GM18873 (cell line): ENCODE measurements at regions not wholly inside any gene's neighbourhood (a gene's known extent, or its start where the extent isn't known, plus 50 kb on each side); places are given as distances from the start of the nearest gene placed in this dataset.
"Not testable (repeated sequence)": the region's sequence is repeated elsewhere in the genome, so short reads cannot be mapped to it uniquely, and the experiment has no call there.

Source experiments
- ATAC-seq: cut with Tn5 transposase; IDR thresholded peaks from one replicate; pipeline ENCODE4 v1.9.1; 2021; ENCODE audit warnings: mild to moderate bottlenecking, moderate library complexity, moderate number of reproducible peaks; ENCODE audit not compliant: unreplicated experiment, low FRiP score

DNA sequence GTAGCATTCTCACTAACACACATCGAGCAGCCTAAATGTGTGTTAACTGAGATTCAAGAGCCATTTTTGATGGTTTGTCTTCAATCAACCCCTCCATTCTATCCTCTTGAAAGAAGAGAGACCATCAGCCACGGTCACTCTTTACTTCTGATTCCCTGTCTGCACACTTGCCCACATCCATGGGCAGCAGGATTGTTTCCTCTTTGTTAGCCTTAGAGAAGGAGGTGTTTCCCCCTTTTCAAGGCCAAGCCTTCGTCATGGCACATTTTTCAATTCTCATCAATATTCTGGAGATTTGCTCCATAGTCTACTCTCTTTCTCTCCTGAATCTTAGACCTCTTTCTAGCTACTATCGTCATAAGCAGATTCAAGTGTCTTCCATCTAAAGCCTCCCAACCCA lies 522.4 kb upstream of the NAALADL2 start:
- ATAC-seq, result no peak

DNA sequence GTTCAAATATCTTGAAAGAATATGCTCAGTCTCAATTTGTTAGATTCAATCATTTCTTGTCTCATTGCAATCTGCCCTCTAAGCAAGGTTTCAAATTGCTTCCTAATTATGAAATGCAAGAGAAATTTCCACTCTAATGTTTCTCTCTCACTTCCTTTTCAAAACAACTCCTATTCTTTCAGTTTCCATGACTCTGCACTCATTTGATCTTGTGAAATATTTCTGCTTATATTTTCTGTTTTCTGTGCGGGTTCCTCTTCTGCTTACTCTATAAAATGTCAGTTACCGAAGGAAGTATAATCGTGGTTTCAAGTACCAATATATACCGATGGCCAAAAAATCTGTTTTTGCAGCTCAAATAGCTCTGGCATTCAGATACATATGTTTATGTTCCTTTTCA lies 521.9 kb upstream of the NAALADL2 start:
- no peak for ATAC-seq

DNA sequence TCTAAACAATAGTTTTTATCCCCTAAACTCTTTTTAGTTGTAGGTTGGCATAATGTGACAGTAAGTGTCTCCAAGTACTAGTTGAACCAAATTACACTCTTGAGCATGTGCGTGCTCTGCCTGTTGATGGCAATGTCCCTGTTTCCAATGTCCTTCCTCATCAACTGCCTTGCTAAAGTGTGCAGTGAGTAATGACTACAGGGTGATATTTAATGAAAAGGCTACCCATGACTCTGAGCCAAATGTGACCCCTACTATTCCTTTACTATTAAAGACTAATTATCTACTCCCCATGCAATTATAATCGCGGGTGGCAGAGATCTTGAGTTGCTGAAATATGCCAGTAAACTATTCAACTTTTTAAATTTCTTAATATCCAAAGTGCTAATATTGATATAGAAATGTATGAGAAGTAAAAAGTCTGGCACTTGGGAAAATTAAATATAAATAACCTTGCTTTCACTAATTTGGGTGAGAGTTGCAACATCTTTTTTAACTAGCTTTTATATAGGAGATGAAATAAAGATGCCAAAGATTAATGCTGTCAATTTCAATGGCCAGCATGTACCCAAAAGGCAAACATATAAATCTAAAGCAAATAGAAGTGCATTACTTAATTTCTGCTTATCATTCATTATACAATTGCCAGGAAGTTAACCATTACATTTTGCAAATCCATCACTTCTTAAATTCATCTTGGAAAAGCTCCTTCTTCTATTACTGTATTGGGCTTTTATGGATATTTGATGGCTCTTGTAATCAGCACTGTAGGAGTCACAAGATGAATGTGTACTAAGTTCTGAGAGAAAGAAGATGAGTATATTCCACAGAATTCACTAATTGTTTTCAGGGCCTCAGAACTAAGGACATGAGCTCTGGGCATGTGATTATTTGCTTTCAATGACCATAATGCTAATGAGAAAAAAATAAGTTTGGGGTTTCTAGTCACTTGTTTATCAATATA lies 518.2 kb upstream of the NAALADL2 start:
- no peak for ATAC-seq

DNA sequence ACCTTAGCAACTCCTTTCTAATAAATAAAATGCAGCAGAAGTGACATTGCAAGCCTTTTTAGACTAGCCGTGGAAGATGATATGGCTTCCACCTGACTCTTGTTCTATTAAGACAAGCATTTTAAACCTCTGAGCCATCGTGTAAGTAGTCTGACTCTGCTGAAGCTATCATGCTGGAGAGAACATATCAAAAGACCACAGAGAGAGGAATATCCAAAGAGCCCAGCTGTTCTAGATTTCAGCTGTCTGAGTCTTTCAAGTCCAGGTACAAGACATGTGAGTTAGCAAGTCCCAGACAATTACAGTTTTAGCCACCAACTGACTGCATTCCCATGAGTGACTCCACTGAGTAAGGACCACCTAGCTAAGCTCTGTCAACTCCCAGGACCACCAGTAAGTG lies 517.0 kb upstream of the NAALADL2 start:
- ATAC-seq, result no peak

DNA sequence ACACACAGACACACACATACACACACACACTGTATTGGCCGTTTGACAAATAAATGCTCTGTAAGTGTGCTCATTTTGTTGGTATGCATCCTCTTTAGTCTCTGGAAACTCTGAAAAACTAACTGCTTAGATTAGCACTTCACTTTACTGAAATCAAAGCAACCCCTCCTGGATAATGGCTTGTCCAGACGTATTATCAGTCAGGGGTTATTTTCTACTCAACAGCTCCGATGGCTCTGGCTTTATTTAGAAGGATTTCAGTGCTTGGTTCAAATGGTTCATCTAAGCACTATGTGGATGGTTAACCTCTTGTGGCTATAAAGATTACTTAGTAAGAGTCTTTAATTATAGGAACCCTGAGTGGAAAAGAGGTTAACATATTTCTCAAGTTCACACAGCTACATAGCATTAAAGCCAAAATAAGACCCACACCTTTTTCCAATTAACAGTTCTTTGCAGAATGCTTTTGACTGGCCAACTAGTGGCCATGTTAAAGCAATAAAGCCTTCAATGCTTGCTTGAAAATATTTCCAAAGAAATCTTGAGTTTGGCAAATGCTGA lies 516.1 kb upstream of the NAALADL2 start:
- ATAC-seq, result no peak

DNA sequence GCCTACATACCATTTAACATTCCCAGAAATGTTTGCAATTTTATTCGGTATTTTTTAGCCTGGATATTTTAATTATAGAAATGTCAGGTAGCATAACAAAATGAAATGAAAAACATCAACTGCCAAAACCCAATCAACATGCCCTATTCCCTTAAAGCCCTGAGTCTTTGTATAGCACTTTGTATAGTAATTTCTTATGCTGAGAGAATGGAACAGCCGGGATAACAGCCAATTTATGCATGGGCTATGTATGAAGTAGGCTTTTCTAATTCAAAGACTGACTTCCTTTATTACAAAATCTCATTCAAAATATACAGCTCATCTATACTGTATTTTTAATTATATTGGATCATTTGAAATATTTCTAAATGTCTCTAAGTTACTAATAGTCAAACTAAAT lies 513.0 kb upstream of the NAALADL2 start:
- no peak for ATAC-seq

DNA sequence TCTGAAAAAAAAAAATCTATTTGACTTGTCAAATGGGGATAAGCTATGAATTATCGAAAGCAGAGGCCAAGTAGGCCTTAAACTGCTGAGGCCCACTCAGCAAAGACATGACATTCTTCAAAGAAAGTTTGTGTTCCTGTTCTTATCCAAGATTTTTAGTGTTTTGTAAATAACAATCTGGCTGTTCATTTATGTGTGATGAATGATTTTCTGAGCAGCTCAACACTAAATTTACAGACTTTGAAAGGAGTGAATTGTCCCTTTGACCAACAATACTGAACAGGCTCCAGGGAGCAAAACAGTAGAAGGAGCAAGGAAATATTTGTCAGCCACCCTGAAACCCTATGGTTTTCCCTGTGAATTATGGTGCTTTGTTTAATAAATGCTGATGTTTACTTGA lies 512.6 kb upstream of the NAALADL2 start:
- ATAC-seq, result no peak

DNA sequence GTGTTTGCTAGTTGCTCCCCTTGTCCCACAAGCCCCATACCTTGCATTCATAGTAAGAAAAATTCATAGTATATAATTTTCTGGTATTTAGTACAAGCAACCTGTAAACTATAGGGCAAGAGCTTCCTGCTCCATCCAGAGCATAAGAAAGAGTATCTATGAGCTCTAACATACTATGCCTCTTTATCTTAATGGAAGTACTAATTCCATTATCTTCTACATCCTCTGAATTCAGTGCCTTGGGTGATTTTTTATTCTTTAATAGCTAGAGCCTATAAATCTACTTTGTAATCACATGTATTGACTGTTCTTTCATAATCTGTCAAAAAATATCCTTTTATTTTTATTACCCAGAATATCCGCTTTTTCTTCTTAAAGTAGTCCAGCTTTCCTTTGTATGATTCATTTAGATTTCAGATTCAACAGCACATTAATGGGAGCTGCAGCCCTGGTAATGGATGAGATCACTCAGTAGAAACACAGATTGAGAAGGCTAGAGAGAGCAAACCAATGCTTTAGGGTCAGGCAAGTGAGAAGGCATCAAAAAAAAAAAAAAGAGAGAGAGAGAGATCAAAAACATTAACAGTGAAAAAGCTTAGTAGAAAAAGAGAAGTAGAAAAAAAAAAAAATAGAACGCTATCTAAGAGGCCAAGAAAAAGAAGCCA lies 511.5 kb upstream of the NAALADL2 start:
- ATAC-seq, result no peak

DNA sequence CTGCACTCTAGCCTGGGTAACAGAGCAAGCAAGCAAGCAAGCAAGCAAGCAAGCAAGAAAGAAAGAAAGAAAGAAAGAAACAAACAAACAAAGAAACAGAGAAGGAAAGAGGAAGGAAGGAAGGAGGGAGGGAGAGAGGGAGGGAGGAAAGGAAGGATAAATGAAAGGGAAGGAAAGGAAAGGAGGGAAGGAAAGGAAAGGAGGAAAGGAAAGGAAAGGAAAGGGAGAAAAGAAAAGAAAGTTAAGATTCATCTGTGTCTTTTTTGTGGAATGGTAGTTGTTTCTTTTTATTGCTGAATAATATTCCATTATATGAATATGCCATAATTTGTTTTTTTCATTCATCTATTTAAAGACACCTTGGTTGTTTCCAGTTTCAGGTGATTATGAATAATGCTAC lies 506.9 kb upstream of the NAALADL2 start:
- no peak for ATAC-seq

DNA sequence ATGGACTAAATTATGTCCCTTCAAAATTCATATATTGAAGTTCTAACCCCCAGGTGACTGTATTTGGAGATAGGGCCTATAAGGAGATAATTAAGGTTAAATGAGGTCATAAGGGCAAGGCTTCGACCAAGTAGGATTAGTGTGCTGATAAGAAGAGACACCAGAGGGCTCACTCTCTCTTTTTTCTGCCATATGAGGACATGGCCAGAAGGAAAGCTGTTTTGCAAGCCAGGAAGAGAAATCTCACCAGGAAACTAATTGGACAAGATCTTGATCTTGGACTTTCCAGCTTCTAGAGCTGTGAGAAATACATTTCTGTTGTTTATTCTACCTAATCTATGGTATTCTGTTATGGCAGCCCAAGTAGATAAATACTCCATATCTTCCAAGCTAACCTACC lies 503.6 kb upstream of the NAALADL2 start:
- no peak for ATAC-seq

DNA sequence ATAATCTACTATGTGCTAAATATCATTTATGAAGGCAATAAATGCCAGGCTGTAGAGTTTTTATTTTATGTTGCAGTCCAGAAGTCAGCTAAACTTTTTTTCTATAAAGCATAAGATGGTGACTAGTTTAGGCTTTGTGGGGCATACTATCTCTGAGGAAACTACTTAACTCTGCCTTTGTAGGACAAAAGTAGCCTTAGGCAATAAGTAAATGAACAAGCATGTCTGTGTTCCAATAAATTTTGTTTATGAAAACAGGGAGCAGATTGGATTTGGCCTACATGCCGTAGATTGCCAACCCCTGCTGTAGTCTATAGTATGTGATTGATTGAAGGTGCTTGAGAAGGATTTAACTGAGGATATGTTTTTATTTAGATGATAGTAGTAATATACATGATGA lies 502.5 kb upstream of the NAALADL2 start:
- no peak for ATAC-seq

DNA sequence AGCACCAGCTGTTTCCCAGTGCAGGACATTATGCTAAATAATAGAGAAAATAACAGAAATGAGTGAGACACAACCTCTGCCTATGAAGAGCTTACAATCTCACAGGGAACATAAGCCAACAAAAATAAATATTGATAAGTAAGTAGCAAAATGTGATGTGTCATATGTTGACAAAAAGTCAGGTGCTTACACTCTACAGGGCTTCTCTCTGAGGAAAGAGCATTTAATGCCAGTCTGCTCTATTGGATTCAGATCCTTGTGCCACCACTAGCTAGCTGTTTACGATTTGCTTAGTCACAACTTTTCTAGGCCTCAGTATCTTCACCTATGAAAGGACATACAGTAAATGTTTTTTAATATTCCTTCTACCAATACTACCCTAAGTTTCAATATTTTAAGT lies 500.9 kb upstream of the NAALADL2 start:
- no peak for ATAC-seq

DNA sequence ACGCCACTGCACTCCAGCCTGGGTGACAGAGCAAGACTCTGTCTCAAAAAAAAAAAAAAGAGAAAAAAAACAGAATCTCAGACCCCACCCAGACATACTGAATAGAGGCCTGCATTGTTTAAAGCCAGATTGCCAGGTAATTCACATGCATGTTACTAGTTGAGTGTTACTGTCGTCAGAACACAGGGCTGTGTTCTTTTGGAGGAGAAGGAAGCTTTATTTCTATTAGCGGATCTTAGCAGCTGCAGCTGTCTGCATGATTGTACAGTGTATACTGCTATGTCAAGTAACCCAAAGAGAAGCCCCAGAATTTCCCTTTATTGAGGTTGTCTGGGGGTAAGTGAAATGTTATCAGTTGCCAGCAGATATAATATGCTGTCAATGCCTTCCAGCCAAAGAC lies 496.6 kb upstream of the NAALADL2 start:
- ATAC-seq, result no peak

DNA sequence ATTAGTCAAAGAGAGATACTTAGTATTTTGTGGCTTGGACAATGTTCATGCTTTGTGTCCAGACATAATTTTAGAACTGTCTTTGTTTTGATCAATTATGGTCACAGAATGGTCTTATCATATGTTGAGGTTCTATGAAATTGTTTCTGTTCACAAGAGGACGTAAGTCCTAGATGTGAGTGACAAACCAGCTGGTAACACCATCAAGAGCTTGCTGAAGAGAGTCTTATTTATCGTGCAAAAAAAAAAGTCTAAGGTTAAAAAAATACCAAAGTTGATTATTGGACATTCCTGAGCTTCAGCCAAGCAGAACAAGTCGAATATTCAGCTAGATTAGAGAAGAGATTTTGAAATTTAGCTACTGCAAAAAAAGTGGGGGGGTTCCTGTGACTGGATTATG lies 495.9 kb upstream of the NAALADL2 start:
- no peak for ATAC-seq

DNA sequence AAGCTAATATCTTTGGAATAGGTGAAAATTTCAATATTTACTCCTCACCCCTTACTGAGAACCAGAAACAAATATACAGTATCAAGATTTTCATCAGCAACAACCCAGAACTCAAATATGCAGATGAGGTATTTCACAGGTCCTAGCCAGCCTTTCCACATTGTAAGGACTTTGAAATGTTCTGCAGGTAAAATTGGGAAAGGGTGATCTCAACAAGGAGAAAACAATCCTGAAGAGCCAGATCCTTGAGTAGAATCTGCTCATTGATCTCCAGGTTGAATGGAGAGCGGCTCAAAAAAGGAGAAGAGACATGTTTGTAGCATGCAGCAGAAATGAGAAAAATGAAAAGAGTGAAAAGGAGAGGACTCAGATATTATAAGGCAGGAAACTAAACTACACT lies 493.3 kb upstream of the NAALADL2 start:
- no peak for ATAC-seq

DNA sequence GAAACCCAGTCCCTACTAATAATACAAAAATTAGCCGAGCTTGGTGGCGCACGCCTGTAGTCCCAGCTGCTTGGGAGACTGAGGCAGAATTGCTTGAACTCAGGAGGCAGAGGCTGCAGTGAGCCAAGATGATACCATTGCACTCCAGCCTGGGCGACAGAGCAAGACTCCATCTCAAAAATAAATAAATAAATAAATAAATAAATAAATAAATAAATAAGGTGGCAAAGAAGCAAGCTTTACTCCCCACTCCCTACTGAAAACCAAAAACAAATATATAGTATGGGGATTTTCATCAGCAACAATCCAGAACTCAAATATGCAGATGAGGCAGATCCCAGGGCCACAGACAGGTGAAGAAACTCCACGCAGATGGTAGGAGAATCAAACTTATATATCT lies 492.2 kb upstream of the NAALADL2 start:
- ATAC-seq, result not testable (repeated sequence)

DNA sequence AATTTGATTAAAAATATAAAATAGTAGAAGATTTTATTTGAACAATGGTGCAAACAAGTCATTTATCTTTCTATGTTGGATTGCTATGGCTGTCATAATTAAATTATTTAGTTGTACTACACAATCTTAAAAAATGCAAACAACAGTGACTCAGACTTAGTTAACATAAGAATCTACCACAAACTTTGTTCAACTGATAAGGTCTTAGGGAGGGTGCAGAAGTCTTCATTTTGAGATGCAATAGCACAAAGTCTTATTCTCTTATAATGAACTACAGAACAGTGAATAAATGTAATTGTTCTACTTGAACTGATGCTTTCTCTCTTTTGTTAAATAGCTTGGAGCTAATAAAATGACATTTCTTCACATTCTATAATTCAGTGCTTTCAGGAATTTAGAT lies 482.8 kb upstream of the NAALADL2 start:
- ATAC-seq, result no peak

DNA sequence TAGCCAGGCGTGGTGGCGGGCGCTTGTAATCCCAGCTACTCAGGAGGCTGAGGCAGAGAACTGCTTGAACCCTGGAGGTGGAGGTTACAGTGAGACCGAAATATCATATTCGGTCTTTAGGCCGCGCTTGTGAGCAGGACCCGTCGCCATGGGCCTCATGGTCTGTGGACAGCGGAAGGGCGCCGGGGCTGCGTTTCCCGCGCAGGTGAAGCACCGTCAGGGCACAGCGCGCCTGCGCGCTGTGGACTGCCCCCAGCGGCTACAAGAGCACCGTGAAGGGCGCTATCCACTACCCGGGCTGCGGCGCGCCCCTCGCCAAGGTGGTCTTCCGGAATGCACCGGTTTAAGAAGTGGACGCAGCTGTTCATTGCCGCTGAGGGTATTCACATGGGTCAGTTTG lies 482.0 kb upstream of the NAALADL2 start:
- no peak for ATAC-seq

DNA sequence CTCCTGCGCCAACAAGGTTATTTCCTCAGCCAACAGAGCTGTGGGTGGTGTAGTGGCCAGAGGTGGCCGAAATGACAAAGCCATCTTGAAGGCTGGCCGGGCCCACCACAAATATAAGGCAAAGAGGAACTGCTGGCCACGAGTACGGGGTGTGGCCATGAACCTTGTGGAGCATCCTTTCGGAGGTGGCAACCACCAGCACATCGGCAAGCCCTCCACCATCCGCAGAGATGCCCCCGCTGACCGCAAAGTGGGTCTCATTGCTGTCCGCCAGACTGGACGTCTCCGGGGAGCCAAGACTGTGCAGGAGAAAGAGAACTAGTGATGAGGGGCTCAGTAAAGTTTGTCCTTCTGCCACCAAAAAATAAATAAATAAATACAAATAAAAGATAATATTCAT lies 481.4 kb upstream of the NAALADL2 start:
- no peak for ATAC-seq

DNA sequence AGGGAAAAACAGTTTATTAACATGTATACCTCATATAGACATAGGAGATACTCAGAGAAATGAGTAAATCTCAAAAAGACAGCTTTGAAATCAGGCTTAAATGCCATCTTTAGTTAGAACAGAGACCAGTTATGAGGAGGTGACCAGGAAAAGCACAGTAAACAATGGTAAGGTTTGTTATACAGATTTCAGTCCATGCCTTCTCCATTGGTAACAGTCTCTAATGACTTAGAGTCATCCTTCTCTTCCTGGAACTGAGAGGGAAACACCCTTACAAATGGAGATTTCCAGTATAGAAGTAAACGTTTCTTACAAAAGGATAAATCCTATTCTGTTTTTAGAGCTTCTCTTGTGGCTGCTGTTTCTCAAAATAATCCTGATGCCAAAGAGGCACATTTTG lies 476.3 kb upstream of the NAALADL2 start:
- no peak for ATAC-seq

DNA sequence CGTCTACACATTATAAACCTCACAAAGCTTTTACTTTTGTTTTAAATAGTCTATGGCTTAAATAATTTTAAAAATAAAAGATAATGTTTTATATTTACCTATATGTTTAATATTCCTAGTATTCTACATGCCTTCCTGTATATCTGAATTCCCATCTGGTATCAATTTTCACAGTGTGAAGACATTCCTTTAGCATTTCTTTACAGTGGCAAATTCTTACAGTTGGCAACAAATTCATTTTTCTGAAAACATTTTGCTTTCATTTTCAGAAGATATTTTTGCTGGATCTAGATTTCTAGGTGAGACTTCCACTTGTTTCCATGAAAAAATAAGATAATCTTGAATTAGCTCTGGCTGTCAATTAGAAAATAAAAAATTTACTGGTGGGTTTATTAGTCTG lies 471.4 kb upstream of the NAALADL2 start:
- ATAC-seq, result no peak

DNA sequence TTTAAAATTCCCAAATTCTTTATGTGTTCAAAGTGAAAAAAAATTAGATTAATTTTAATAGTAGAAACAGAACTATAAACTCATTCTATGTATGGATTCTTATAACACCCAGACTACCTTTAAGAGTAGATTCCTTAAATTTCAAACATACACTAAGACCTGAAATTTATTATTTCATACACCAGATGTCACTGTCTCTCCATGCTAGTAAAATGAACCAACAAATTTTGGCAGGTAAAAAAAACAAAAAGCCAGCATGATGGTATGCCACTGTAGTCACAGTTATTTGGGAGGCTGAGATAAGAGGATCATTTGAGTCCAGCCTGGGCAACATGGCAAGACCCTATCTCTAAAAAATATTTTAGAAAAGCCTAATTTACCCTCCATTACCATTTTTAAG lies 461.3 kb upstream of the NAALADL2 start:
- ATAC-seq, result no peak
